NT2/D1 (cell line): ENCODE measurements at regions not wholly inside any gene's neighbourhood (a gene's known extent, or its start where the extent isn't known, plus 50 kb on each side); places are given as distances from the start of the nearest gene placed in this dataset.

Source experiments
- YY1 ChIP-seq: IDR thresholded peaks from 2 replicates; pipeline ENCODE4 v1.6.1; 2011; ENCODE audit not compliant: insufficient read length, insufficient read depth
- ZNF274 ChIP-seq: IDR thresholded peaks from 2 replicates; pipeline ENCODE4 v1.6.1; 2011; ENCODE audit warnings: mild to moderate bottlenecking, low read depth, low read length

DNA sequence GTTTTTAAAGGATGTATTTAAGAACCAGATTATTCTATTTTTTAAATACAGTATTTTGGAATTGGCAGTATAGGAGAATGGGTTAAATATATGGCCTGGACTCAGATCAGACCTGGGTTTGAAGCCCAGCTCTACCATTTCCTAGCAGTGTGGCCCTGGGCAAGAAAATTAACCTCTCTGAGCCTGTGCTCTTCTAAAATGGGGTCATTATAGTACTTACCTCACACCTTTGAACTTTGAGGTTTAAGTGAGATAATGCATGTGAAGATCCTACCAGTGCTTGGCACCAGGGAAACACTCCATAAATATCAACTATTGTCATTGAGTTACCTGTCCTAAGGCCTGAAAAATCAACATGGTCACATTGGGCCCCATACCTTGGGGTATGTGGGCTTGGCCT lies 93.4 kb upstream of the WSB1 start:
- TF ChIP-seq YY1, result no peak
- TF ChIP-seq ZNF274, result no peak
